Smooth muscle cell (in vitro differentiated cells): ENCODE measurements at regions not wholly inside any gene's neighbourhood (a gene's known extent, or its start where the extent isn't known, plus 50 kb on each side); places are given as distances from the start of the nearest gene placed in this dataset.

Experiments
- DNase-seq: peaks from one replicate; lab custom pipeline; 2025; ENCODE audit not compliant: unreplicated experiment; lab: John Stamatoyannopoulos, UW
- H2AFZ ChIP-seq: fragments of 200-600 bp; sonication (generic); 2 replicates; pipeline ENCODE4 v1.6.0; 2016; ENCODE audit warnings: antibody characterized with exemption, low read depth, mild to moderate bottlenecking
- H3F3A ChIP-seq: fragments of 200-600 bp; sonication (generic); 2 replicates; pipeline ENCODE4 v1.6.0; 2017; ENCODE audit warnings: antibody characterized with exemption, low read depth
- H3K27ac ChIP-seq: fragments of 200-600 bp; sonication (generic); 2 replicates; pipeline ENCODE4 v1.5.1; 2016; ENCODE audit warnings: low read depth, mild to moderate bottlenecking
- H3K27me3 ChIP-seq: fragments of 200-600 bp; sonication (generic); 2 replicates; pipeline ENCODE4 v1.6.1; 2016; ENCODE audit warnings: low read depth, mild to moderate bottlenecking
- H3K36me3 ChIP-seq: fragments of 200-600 bp; sonication (generic); 2 replicates; pipeline ENCODE4 v1.5.1; 2016; ENCODE audit warnings: low read depth
- H3K4me1 ChIP-seq: fragments of 200-600 bp; sonication (generic); 2 replicates; pipeline ENCODE4 v1.5.1; 2016; ENCODE audit warnings: low read depth
- H3K4me2 ChIP-seq: fragments of 200-600 bp; sonication (generic); 2 replicates; pipeline ENCODE4 v1.6.0; 2016; ENCODE audit warnings: mild to moderate bottlenecking
- H3K4me3 ChIP-seq: fragments of 200-600 bp; sonication (generic); 2 replicates; pipeline ENCODE4 v1.5.1; 2016; ENCODE audit warnings: mild to moderate bottlenecking
- H3K79me2 ChIP-seq: fragments of 200-600 bp; sonication (generic); 2 replicates; pipeline ENCODE4 v1.6.0; 2016; ENCODE audit warnings: low read depth, mild to moderate bottlenecking
- H3K9ac ChIP-seq: fragments of 200-600 bp; sonication (generic); 2 replicates; pipeline ENCODE4 v1.6.0; 2016; ENCODE audit warnings: low read depth
- H3K9me3 ChIP-seq: fragments of 200-600 bp; sonication (generic); replicated peaks from 2 replicates; pipeline ENCODE4 v1.5.1; 2016; ENCODE audit warnings: low read depth
- H4K20me1 ChIP-seq: fragments of 200-600 bp; sonication (generic); 2 replicates; pipeline ENCODE4 v1.6.0; 2016; ENCODE audit warnings: low read depth
- WGBS: methylation state at CpG from one replicate; pipeline ENCODE4 v1.1.7; 2016; ENCODE audit warnings: low lambda C conversion rate; 5-methylcytosine and 5-hydroxymethylcytosine counted together
- TF ChIP-seq, protein P1 (sequence below): fragments of 200-600 bp; sonication (generic); IDR thresholded peaks from 2 replicates; pipeline ENCODE4 v1.5.1; 2017; ENCODE audit warnings: borderline replicate concordance, mild to moderate bottlenecking, antibody characterized with exemption; ENCODE audit not compliant: insufficient read depth, poor library complexity, severe bottlenecking

DNA sequence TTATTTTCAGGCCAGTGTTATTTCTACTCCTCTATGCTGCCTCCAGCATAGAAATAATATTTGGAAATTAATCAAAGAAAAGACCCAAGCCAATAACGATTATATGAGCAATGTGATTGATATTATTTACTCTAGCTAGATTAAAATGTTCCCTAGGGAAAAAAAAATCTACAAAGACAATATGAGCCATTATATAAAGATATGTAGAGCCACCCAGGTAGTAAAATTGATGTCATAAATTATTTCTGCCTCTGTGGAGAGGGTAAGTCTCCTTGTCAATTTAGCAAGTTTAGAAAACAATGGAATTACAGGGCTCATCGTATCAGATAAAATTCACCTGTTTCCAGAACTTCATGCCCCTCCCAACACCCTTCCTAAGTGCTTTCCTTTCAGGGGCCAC, 202.9 kb downstream of the RDH14 start:
- H4K20me1 ChIP-seq = no peaks in the 10 kb centered on the region
- no peaks in the 10 kb centered on the region for H3K4me1 ChIP-seq
- no peaks in the 10 kb centered on the region for H3K27me3 ChIP-seq
- H3K9ac ChIP-seq = no peak overlapping the region
- no peaks in the 10 kb centered on the region for H3F3A ChIP-seq
- TF ChIP-seq, protein P1, sequence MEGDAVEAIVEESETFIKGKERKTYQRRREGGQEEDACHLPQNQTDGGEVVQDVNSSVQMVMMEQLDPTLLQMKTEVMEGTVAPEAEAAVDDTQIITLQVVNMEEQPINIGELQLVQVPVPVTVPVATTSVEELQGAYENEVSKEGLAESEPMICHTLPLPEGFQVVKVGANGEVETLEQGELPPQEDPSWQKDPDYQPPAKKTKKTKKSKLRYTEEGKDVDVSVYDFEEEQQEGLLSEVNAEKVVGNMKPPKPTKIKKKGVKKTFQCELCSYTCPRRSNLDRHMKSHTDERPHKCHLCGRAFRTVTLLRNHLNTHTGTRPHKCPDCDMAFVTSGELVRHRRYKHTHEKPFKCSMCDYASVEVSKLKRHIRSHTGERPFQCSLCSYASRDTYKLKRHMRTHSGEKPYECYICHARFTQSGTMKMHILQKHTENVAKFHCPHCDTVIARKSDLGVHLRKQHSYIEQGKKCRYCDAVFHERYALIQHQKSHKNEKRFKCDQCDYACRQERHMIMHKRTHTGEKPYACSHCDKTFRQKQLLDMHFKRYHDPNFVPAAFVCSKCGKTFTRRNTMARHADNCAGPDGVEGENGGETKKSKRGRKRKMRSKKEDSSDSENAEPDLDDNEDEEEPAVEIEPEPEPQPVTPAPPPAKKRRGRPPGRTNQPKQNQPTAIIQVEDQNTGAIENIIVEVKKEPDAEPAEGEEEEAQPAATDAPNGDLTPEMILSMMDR = no peak
- no peaks in the 10 kb centered on the region for H3K79me2 ChIP-seq
- no peak overlapping the region for H3K4me2 ChIP-seq
- 89% methylated on average over 2 of the region's 2 CpGs for whole genome bisulfite sequencing
- H3K27ac ChIP-seq = no peak overlapping the region
- no peak overlapping the region for H3K4me3 ChIP-seq
- no peaks in the 10 kb centered on the region for H3K9me3 ChIP-seq
- DNase-seq = no peak
- no peak overlapping the region for H2AFZ ChIP-seq
- H3K36me3 ChIP-seq = no peaks in the 10 kb centered on the region

DNA sequence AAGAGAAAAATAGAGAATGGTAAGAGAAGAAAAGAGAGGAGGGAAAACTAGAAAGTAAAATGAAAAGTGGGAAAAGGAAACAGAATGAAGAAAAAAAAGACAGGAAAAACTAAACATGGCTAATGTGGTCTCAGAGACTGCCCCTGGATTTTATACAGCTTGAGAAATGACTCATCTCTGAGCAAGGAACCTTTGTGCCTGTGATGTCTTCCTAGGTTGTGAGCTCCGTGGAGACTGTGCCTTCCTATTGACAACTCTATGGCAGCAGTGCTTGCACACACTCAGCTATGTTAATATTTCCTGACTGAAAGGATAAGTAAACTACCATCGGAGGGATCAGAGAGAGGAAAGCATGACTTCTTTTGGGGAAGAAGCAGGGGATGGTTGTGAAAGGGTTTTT, 203.8 kb downstream of the RDH14 start:
- peak overlapping the region; percentile 11 for H3K4me2 ChIP-seq
- no peaks in the 10 kb centered on the region for H4K20me1 ChIP-seq
- H3K36me3 ChIP-seq = no peaks in the 10 kb centered on the region
- H3F3A ChIP-seq = no peaks in the 10 kb centered on the region
- H3K9me3 ChIP-seq = no peaks in the 10 kb centered on the region
- H3K4me3 ChIP-seq = no peak overlapping the region
- no peak overlapping the region for H3K9ac ChIP-seq
- DNase-seq = no peak
- TF ChIP-seq, protein P1 = no peak
- H3K27ac ChIP-seq = peak overlapping the region; percentile 45
- 19% methylated on average over 2 of the region's 2 CpGs for WGBS
- H3K79me2 ChIP-seq = no peaks in the 10 kb centered on the region
- no peaks in the 10 kb centered on the region for H3K27me3 ChIP-seq
- H2AFZ ChIP-seq = peak overlapping the region; percentile 87
- no peaks in the 10 kb centered on the region for H3K4me1 ChIP-seq

DNA sequence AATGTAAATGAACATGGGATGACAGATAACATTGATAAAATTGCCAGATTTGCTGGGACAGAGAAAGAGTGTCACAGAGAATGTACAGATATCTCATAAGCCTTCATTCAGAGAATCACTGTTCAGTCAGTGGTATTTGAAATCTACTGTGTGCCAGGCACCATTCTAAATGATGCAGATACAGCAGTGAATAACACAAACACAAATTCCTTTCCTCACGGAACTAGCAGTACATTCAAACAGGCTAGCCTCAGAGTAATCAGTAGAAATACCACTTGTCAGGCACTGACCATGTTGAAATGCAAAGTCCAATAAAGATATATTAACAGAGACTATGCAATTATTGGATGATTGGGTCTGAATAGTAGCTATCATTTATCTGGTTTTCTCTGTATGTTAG, 211.0 kb downstream of the RDH14 start:
- H3K4me2 ChIP-seq = no peak overlapping the region
- no peak overlapping the region for H3K9ac ChIP-seq
- TF ChIP-seq, protein P1 = no peak
- H3K27me3 ChIP-seq = no peaks in the 10 kb centered on the region
- no peaks in the 10 kb centered on the region for H3F3A ChIP-seq
- no peaks in the 10 kb centered on the region for H3K36me3 ChIP-seq
- WGBS = 24% methylated on average over 1 of the region's 1 CpG
- DNase-seq = no peak
- H3K9me3 ChIP-seq = no peaks in the 10 kb centered on the region
- H3K4me3 ChIP-seq = no peak overlapping the region
- no peaks in the 10 kb centered on the region for H3K4me1 ChIP-seq
- no peak overlapping the region for H3K27ac ChIP-seq
- H3K79me2 ChIP-seq = no peaks in the 10 kb centered on the region
- no peaks in the 10 kb centered on the region for H4K20me1 ChIP-seq
- H2AFZ ChIP-seq = no peak overlapping the region

DNA sequence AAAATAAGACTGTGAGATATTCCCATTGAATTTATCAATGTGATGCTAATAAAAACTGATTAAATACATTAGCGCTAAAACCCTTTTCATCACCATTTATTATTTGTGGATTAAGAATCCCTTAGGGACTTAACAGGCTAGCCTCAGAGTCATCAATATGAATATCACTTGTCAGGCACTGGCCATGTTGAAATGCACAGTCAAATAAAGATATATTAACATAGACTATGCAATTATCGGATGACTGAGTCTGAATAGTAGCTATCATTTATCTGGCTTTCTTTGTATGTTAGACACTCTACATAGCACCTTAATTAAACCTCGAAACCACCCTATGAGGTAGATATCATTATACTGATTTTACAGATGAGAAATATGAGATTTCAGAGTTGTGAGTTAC, 213.6 kb downstream of the RDH14 start:
- Histone ChIP-seq H3K27ac (no peak overlapping the region), H3K9ac (no peak overlapping the region), H3K4me1 (no peaks in the 10 kb centered on the region), H3K79me2 (no peaks in the 10 kb centered on the region), H3K4me3 (no peak overlapping the region), H3K27me3 (no peaks in the 10 kb centered on the region), H3K4me2 (no peak overlapping the region), H3K9me3 (no peaks in the 10 kb centered on the region), H2AFZ (no peak overlapping the region), H3F3A (no peaks in the 10 kb centered on the region), H3K36me3 (no peaks in the 10 kb centered on the region), H4K20me1 (no peaks in the 10 kb centered on the region)
- 95% methylated on average over 3 of the region's 3 CpGs for whole genome bisulfite sequencing
- TF ChIP-seq, protein P1 = no peak
- DNase-seq = no peak
